GM12875 (cell line): ENCODE measurements at regions not wholly inside any gene's neighbourhood (a gene's known extent, or its start where the extent isn't known, plus 50 kb on each side); places are given as distances from the start of the nearest gene placed in this dataset.

Experiments used
- H3K4me3 ChIP-seq: one replicate; pipeline ENCODE4 v1.5.1; 2011; ENCODE audit warnings: low read depth, low read length, control low read depth
- TF ChIP-seq, protein P1 (sequence below): IDR thresholded peaks from 2 replicates; pipeline ENCODE4 v1.5.1; 2011; ENCODE audit warnings: low read depth, mild to moderate bottlenecking, control low read depth, inconsistent platforms, low read length, moderate library complexity, borderline replicate concordance; ENCODE audit not compliant: insufficient read depth

- TF ChIP-seq, protein P1, sequence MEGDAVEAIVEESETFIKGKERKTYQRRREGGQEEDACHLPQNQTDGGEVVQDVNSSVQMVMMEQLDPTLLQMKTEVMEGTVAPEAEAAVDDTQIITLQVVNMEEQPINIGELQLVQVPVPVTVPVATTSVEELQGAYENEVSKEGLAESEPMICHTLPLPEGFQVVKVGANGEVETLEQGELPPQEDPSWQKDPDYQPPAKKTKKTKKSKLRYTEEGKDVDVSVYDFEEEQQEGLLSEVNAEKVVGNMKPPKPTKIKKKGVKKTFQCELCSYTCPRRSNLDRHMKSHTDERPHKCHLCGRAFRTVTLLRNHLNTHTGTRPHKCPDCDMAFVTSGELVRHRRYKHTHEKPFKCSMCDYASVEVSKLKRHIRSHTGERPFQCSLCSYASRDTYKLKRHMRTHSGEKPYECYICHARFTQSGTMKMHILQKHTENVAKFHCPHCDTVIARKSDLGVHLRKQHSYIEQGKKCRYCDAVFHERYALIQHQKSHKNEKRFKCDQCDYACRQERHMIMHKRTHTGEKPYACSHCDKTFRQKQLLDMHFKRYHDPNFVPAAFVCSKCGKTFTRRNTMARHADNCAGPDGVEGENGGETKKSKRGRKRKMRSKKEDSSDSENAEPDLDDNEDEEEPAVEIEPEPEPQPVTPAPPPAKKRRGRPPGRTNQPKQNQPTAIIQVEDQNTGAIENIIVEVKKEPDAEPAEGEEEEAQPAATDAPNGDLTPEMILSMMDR: no peak
- H3K4me3 ChIP-seq: no peak overlapping the region
Observed at GRCh38 chr11:71112454-71112853, 139.9 kb downstream of the SHANK2 start.

GRCh38 chr11:71109586-71109985 is 142.8 kb downstream of the SHANK2 start:
- TF ChIP-seq, protein P1: no peak
- no peak overlapping the region for H3K4me3 ChIP-seq

GRCh38 chr11:71109186-71109585 is 143.2 kb downstream of the SHANK2 start:
- TF ChIP-seq, protein P1: no peak
- H3K4me3 ChIP-seq: no peak overlapping the region

GRCh38 chr11:71108013-71108865 is 144.1 kb downstream of the SHANK2 start:
- TF ChIP-seq, protein P1: no peak
- H3K4me3 ChIP-seq: no peak overlapping the region

DNA sequence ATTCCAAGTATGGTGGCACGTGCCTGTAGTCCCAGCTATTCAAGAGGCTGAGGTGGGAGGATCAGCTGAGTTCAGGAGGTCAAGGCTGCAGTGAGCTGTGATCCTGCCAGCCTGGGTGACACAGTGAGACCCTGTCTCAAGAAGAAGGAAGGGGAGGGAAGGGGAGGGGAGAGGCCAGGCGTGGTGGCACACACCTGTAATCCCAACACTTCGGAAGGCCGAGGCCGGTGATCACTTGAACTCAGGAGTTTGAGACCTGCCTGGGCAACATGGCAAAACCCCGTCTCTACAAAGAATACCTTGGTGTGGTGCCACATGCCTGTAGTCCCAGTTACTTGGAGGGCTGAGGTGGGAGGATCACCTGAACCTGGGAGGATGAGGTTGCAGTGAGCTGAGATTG is 145.7 kb downstream of the SHANK2 start:
- H3K4me3 ChIP-seq: no peak overlapping the region
- TF ChIP-seq, protein P1: no peak

DNA sequence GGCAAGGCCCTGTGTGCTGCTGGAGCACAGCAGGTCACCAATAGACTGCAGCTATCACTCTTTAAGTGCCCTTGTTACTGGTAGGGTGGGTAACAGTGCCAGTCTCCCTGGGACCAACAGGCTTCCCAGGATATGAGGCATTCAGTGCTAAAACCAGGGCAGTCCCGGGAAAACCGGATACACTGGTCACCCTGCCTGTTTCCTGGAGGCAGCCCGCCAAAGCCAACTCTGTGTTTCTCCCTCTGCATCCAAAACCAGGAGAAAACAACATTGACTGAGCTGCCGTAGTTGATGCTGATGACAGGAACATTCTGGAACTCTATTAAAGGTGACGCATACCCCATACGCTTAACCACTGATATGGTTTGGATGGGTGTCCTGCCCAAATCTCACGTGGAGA is 149.1 kb downstream of the SHANK2 start:
- TF ChIP-seq, protein P1: no peak
- H3K4me3 ChIP-seq: no peak overlapping the region
